Amniotic stem cell (primary cell): ENCODE measurements at regions not wholly inside any gene's neighbourhood (a gene's known extent, or its start where the extent isn't known, plus 50 kb on each side); places are given as distances from the start of the nearest gene placed in this dataset.
"Not testable (repeated sequence)": the region's sequence is repeated elsewhere in the genome, so short reads cannot be mapped to it uniquely, and the experiment has no call there.

Experiments used
- DNase-seq: peaks from one replicate; lab custom pipeline; 2025; lab: John Stamatoyannopoulos, UW

- no peak for DNase-seq
These were observed 97.5 kb downstream of the DLL1 start for GRCh38 chr6:170193326-170193821.

DNA sequence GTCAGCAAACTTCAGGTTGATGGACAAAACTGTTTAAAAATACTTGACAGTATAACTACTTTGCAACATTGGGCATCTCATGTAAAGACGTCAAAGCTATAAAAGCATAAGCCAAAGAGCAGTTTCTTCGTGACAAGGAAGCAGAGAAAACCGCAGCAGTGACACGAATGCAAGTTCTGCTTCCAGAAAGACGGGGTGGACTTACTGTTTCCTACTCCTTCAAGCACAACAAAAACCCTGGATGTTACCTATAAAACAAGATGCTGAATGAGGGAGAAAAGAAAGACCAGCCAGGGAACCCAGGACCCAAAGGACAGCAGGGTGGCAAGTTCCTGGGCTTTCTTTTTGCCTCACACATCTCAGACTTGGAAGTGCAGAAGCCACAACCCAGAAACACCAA lies 98.0 kb downstream of the DLL1 start:
- no peak for DNase-seq

GRCh38 chr6:170192101-170192500 lies 98.8 kb downstream of the DLL1 start:
- not testable (repeated sequence) for DNase-seq

DNA sequence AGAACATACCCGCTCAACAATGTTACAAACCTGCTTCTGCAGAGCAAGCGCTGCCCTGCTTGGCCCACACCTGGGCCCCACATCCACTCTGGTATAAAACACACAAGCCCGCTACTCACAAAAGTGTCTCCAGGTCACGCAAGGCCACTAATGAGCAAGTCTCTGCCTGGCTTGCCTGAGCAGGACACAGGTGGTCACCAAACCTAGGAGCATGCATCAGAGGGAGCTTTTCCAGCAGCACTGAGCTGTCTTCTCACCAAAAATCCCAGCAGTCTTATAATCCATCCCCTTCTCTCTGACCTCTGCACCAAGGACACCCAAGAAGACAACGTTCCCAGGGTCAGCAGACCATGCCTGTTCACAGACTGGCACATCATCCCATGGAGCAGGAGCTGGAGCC lies 100.8 kb downstream of the DLL1 start:
- DNase-seq: no peak

DNA sequence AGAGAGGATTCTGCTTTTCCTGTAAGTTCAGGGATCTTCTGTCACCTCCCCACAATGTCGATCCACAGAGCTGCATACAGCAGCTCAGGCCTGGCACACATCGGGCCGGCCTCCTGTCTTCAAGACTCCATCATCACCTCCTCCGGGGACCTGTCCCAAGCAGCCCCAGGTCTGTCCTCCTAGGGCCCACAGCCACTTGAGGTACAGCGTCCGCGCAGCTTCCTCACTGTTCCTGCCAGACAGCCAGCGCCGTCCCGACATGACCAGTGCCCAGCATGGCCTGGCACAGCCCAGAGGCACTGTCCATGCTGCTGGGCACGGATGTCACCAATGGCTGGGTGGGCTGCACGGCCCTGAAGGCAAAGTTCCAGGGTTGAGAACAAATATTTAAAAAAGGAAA lies 101.6 kb downstream of the DLL1 start:
- DNase-seq: no peak

DNA sequence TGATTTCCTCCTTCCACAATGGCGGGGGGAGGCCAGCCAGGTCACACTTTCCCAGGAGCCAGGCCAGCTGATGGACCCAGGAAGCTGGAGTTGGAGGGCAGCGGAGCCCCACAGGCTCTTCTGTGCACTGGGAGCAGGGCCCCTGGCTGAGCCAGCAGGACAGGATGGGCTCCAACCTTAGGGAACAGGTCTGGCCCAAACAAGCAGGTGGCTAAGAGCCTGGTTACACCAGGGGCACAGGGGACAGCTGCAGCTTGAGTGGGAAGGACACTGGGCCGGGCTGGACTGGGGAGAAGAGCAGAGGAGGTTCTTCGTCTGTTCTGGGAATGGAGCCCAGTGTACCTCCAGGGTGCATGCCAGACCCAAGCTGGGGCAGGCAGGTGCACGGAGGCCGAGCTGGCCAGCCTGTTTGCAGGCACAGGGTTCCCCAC lies 102.3 kb downstream of the DLL1 start:
- no peak for DNase-seq

GRCh38 chr6:170187669-170188566 lies 103.0 kb downstream of the DLL1 start:
- DNase-seq: no peak

- DNase-seq: no peak
These were observed 103.8 kb downstream of the DLL1 start for GRCh38 chr6:170186941-170187668.

- DNase-seq: no peak
These were observed 104.6 kb downstream of the DLL1 start for GRCh38 chr6:170186006-170186935.

DNA sequence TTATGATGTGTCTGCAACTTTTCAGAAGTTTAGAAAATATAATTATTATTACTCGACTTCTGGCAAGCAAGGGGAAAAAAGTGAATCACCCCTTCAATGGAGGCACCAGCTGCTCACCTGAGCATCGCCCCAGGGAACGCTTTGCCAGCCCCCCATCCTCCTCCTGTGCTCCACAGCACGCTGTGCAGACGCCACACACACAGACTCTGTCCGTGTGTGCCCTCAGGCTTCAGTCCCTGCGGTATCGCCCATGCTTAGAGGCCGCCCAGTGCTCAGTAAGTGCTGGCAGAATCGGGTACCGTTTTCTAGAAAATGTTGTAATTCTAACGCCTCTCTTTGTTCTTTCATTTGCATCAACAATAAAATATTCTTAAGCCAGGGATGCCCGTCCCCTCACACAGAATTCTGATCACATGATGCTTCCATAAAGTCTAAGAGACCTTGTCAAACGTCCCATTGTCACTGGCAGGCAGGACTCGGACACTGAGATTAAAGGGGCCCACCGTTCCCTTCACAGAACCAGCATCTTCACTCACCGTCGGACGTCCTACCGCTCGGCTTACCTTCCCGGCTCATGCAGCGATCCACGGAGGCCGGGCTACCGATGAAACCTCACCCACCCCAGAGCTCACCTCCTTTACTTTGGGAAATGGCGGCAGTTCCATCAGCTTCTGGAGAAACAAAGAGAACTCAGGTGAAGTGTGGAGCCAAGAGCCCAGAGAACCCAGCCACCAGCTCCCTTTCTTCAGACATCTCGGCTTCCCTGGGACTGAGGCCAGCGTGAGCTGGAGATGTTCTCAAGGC lies 105.5 kb downstream of the DLL1 start:
- no peak for DNase-seq

GRCh38 chr6:170184316-170184715 lies 106.6 kb downstream of the DLL1 start:
- no peak for DNase-seq

DNA sequence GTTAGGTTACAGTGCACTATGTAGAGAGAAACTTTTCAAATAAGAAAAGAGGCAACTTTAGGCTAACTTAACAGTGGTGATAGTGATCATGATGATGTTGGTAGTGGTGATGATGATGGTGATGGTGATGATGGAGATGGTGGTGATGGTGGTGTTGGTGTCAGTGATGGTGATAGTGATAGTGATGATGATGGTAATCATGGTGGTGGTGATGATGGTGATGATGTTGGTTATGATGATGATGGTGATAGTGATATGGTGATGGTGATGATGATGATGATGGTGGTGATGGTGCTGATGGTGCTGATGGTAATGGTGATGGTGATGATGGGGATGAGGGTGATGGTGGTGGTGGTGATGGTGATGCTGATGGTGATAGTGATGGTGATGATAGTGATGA lies 107.4 kb downstream of the DLL1 start:
- no peak for DNase-seq

DNA sequence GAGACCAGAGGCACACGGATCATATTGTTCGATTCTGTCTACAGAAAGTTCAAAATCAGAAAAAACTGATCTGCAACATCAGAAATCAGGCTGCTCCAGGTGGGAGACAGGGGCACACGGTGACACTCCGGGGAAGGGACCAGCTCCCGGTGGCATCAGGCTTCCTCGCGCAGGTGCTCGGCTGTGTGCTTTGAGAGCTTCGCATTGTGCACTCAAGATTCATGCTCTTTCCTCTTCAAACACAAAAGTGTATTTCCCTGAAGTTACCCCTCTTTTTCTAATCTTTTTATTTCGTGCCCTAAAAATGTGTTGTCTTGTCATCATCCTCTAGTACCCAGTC lies 108.1 kb downstream of the DLL1 start:
- no peak for DNase-seq

GRCh38 chr6:170182093-170182780 lies 108.6 kb downstream of the DLL1 start:
- DNase-seq: no peak

DNA sequence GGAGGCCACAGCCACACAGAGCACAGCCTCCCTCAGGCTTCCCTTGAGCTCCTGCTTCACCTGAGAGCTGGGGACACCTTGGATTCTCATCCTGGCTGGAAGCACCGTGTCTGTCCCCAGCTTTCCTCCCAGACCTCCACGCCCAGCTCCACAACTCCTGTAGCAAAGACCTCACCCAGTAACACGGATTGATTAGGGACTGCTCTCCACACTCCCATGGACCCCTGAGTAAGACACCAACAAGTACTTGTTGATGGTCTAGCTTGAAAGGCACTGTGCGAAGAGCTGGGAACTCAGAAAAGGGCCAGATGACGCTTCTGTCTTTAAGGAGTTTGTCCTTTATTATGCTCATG lies 109.6 kb downstream of the DLL1 start:
- DNase-seq: no peak

DNA sequence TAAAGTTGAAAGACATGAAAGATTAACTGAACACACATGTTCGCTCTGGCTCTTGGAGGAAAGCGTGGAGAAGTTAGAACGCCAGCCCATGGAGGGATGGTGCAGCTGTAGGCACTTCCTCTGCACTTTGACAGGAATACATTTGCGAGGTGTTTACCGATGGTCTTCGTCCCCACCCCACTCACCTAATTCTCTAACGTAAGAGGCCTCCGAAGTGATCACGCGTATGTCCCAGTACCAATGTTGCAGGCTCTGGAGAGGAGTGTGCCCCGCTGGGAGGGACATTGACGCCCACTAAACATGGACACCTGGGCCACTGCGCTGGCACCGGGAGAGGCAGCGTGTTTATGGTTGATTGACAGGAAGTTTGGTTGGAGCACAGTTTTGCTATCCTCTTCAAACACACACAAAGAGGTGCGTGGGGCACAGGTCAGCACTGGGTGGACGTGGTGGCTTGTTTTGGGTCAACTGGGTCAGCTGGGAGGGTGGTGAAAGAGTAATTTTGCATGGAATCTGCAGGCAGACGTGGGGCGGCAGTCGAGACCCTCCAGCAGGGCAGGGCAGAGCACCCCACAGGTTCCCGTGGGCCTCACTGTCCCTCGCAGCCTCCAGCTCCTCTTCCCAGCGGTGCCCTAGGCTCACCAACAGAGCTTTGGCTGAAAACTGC lies 110.1 kb downstream of the DLL1 start:
- DNase-seq: no peak

GRCh38 chr6:170179616-170180324 lies 111.1 kb downstream of the DLL1 start:
- DNase-seq: no peak

DNA sequence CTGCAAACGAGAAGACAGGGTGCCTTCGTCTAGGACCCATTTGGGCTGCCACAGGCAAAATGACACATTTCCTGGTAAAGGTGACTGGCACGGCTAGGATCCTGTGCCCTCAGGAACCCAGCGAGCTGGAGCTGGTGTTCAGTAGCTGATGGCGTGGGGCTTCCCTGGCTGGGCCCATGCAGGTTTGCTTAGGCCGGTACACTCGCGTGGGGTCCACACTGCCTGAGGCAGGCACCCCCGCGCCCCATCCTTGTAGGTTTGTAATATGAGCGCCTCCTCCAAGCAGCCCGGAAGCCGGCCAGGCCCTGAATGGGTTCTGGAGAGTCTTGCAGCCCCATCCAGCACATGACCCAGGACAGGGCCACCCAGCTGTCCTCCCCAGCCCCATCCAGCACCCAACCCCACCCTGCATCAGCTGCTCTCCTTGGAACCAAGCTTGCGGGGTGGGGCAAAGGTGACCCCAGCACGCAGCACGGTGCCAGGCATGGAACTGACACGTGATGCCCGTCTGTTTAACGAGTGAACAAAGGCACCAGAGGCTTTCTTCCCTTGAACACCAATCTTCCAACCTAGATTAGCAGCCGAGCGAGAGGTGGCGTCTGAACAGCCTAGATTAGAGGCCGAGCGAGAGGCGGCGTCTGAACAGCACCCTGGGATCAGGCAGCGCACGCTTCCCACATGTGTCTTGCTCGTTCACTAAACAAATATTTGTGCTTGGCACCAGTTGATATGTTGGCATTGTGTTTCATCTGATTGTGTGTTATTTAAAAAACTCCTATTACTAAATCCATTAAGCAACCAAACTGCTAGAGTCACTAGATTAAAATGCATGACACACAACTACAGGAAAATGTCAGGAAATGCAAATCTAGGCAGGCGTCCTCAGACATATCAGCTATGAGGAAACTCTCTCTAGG lies 112.1 kb downstream of the DLL1 start:
- DNase-seq: no peak
